ENCODE measurements at regions not wholly inside any gene's neighbourhood (a gene's known extent, or its start where the extent isn't known, plus 50 kb on each side); places are given as distances from the start of the nearest gene placed in this dataset.

DNA sequence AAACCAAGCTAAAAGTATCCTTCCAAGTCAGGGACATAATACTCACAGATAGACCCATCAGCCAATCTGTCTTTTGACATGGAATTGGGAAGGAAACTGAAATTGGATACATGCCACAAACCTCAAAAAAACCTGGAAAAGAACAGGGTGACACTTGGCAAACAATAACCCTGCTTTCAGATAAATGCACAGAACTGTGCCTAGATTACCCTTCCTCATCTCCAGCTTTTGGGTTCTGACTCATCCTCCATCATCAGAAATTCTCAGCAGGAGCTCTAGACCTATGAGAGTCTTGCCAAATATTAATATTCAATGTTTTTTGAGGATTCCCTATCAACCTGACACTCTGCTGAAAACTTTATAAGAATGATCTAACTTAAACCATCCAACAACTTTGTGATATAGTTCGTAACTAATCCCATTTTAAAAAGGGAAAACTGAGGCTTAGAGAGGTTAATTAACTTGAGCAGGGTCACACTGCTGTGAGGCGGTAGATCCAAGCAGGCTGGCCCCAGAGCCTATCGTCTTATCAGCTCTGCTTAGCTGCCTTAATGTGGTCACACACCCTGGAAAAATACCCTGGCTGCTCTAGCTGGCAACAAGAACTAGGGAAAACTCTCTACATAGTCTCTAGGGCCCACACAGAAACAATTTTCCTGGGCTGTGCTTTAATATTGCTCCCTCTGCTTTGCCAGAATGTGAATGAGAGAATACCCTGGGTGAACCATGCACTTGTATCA lies 157.0 kb upstream of the TRPC7 start (continued):
- TF ChIP-seq EP300 (IDR thresholded peaks at IDR 0.05; ENCODE audit: borderline replicate concordance in 1 of 2, low read depth in 2 of 2, low read length in 2 of 2) (no peak), SIX5 (IDR thresholded peaks at IDR 0.05; ENCODE audit: low read depth, low read length) (no peak), RFX5 (IDR thresholded peaks at IDR 0.05; ENCODE audit: borderline replicate concordance, low read depth, low read length) (no peak), RNF2 (IDR thresholded peaks at IDR 0.05; ENCODE audit: borderline replicate concordance, low read depth, low read length, missing control alignments, poor library complexity, severe bottlenecking) (no peak), YY1 (IDR thresholded peaks at IDR 0.05; ENCODE audit: low read depth, low read length) (no peak), TBP (IDR thresholded peaks at IDR 0.05; ENCODE audit: low read depth, low read length) (no peak)
- TF ChIP-seq, protein P1, sequence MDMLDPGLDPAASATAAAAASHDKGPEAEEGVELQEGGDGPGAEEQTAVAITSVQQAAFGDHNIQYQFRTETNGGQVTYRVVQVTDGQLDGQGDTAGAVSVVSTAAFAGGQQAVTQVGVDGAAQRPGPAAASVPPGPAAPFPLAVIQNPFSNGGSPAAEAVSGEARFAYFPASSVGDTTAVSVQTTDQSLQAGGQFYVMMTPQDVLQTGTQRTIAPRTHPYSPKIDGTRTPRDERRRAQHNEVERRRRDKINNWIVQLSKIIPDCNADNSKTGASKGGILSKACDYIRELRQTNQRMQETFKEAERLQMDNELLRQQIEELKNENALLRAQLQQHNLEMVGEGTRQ (IDR thresholded peaks at IDR 0.05; ENCODE audit: low read length): no peak
- TF ChIP-seq, protein P2, sequence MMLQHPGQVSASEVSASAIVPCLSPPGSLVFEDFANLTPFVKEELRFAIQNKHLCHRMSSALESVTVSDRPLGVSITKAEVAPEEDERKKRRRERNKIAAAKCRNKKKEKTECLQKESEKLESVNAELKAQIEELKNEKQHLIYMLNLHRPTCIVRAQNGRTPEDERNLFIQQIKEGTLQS (IDR thresholded peaks at IDR 0.05; ENCODE audit: insufficient read depth, low read depth, low read length): no peak

All from H1 (cell line).